HuH-7 (cell line): ENCODE measurements at regions not wholly inside any gene's neighbourhood (a gene's known extent, or its start where the extent isn't known, plus 50 kb on each side); places are given as distances from the start of the nearest gene placed in this dataset.
"Not testable (repeated sequence)": the region's sequence is repeated elsewhere in the genome, so short reads cannot be mapped to it uniquely, and the experiment has no call there.

ENCODE experiments used
- DNase-seq: peaks from one replicate; pipeline ENCODE4 v3.0.0; 2011; ENCODE audit warnings: low spot score

GRCh38 chr3:153973722-153974265 is 147.4 kb upstream of the ARHGEF26 start:
- no peak for DNase-seq

- DNase-seq = no peak
Measured at GRCh38 chr3:153974614-153975013, 146.6 kb upstream of the ARHGEF26 start.

GRCh38 chr3:153976891-153977554 is 144.2 kb upstream of the ARHGEF26 start:
- DNase-seq = no peak

- no peak for DNase-seq
Measured at GRCh38 chr3:153978006-153978405, 143.2 kb upstream of the ARHGEF26 start.

GRCh38 chr3:153979418-153980251 is 141.6 kb upstream of the ARHGEF26 start:
- no peak for DNase-seq

GRCh38 chr3:153980252-153980590 is 141.0 kb upstream of the ARHGEF26 start:
- no peak for DNase-seq

GRCh38 chr3:153997364-153997763 is 123.8 kb upstream of the ARHGEF26 start:
- DNase-seq = not testable (repeated sequence)

GRCh38 chr3:154003649-154004048 is 117.5 kb upstream of the ARHGEF26 start:
- no peak for DNase-seq

- no peak for DNase-seq
Measured at GRCh38 chr3:154011036-154011435, 110.2 kb upstream of the ARHGEF26 start.

GRCh38 chr3:154013736-154014135 is 107.5 kb upstream of the ARHGEF26 start:
- no peak for DNase-seq

GRCh38 chr3:154015307-154015706 is 105.9 kb upstream of the ARHGEF26 start:
- no peak for DNase-seq

- peak; percentile 26 for DNase-seq
Measured at GRCh38 chr3:154018100-154018696, 103.0 kb upstream of the ARHGEF26 start.

GRCh38 chr3:154022606-154023005 is 98.6 kb upstream of the ARHGEF26 start:
- peak; percentile 2 for DNase-seq

GRCh38 chr3:154023148-154023547 is 98.0 kb upstream of the ARHGEF26 start:
- DNase-seq = peak; percentile 12

GRCh38 chr3:154025007-154025406 is 96.2 kb upstream of the ARHGEF26 start:
- no peak for DNase-seq

GRCh38 chr3:154029926-154030325 is 91.3 kb upstream of the ARHGEF26 start:
- DNase-seq = no peak

GRCh38 chr3:154034797-154035330 is 86.3 kb upstream of the ARHGEF26 start:
- no peak for DNase-seq

GRCh38 chr3:154040283-154040682 is 80.9 kb upstream of the ARHGEF26 start:
- DNase-seq = no peak

GRCh38 chr3:154044671-154045070 is 76.5 kb upstream of the ARHGEF26 start:
- no peak for DNase-seq

- no peak for DNase-seq
Measured at GRCh38 chr3:154050216-154050615, 71.0 kb upstream of the ARHGEF26 start.

- DNase-seq = no peak
Measured at GRCh38 chr3:154050766-154051165, 70.4 kb upstream of the ARHGEF26 start.

- no peak for DNase-seq
Measured at GRCh38 chr3:154059833-154060232, 61.4 kb upstream of the ARHGEF26 start.
